HG03439 (cell line): ENCODE measurements at regions not wholly inside any gene's neighbourhood (a gene's known extent, or its start where the extent isn't known, plus 50 kb on each side); places are given as distances from the start of the nearest gene placed in this dataset.
"Not testable (repeated sequence)": the region's sequence is repeated elsewhere in the genome, so short reads cannot be mapped to it uniquely, and the experiment has no call there.

ENCODE experiments used
- ATAC-seq: cut with Tn5 transposase; IDR thresholded peaks from one replicate; pipeline ENCODE4 v1.9.1; 2021; ENCODE audit warnings: mild to moderate bottlenecking, moderate library complexity; ENCODE audit not compliant: unreplicated experiment

DNA sequence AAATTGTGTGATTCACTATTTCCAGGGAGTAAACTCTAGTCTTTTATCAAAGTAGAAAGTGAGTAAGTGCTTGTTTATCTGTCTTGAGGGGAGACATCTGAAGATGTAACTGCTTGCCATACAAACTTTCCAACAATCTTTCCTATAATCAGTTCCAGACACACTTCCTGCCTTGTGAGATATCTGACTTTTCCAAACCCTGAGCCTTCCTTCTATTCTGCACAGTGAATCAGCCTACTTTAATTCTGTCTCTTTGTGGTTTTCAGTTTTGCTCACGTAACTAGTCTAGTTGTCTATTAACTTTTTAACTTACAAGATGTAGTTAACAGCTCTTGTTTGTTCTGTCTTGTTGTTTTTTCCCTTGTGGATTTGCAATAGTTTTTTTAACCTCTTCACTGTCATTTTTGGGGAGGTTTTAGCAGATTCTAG, 947.8 kb downstream of the C4orf33 start:
- peak; percentile 76 for ATAC-seq

DNA sequence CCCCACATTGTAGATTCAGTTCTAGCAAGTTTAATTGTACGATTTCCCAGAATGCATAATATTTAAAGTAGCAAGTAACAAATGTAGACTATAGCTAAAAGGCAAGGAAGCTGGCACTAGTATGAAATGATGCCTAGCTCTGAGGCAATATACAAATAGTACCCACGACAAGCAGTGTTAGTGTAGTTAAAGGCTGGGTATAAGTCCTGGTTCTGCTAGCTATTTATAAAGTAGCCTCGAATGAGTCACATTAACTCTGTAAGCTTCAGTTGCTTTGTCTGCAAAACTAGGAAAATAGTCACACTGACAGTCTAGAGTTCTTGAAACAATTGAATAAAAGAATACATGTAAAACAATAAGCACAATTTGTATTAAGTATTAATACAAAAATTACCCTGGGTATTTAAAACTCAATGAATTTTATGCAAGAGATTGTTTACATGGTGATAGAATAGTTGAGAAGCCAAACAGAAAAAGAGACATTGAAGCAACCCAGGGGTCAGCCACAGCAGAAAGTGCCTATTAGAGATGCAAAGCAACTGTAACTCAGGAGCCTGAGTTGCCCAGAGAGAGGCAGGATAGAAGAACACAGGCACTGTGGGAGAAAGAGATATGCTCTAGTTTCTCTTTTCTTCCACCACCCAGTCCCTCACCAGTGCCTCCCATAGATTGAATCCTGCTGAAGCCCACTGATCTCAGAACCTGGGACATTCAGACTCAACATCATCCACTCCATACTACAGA, 949.0 kb downstream of the C4orf33 start:
- ATAC-seq: no peak

DNA sequence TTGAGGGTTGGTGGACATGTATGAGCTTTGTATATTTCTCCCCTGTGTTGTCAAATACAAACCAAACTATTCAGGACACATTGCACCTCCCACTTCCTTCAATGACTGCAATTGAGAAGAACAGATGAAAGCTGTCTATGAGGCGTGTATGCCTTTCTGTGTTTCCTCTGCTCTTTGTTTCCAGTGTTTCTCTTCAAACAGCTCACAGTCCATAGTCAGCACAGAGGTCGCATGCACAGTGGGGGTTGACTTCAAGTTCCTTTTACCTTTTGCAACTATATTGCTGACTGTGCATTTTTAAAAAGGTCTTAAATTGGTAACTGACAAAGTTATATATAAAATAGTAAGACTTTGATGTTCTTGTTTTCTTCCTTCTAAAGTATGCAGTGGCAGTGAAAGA, 957.8 kb downstream of the C4orf33 start:
- no peak for ATAC-seq

DNA sequence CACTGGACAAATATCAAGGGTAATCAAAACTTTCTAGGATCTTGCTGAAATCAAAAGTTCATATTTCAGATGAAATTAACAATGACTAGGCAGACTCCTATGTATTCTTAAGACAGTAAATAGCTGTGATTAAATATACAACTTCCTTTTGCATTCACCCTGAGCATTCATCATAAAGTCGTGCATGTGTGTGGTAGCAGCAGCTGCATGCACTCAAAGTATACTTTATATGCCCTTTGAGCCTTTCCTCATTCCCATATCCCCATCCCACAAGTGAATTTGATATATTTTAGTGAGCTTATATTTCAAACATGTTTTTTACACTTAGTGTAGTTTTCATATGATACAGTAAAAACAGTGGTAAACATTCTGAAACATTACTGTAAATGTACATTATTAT, 959.0 kb downstream of the C4orf33 start:
- ATAC-seq: no peak

DNA sequence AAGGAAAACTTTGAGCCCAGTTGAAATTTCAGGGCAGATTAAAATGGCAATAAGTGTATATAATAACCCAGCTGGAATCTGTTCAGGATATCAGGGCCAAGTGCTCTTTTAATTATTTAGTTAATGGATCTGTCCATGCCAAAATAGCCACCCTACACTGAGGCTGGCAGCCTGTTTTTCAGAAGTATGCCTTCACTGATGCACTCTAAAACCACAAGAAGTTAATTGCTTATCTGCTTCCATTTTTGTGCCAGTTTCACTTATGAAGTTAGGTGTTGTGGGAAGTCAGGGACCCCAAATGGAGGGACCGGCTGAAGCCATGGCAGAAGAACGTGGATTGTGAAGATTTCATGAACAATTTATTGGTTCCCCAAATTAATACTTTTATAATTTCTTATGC, 960.3 kb downstream of the C4orf33 start:
- ATAC-seq: no peak

DNA sequence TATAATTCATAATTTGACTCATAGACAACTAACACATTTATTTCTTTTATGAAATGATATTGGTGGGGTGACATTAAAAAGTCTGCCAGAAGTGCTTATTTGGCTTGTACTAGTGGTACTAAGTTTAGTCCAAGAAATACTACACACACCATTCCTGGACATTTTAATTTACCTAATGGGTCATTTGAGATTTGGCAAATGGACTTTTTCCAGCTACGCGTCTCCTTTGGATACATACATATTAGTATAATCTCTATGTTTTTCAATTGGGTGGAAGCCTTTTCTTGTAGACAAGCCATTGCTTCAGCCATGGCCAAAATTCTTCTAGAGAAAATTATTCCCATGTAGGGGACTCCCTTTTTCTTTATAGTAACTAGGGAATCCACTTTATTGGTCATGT, 968.5 kb downstream of the C4orf33 start:
- no peak for ATAC-seq

DNA sequence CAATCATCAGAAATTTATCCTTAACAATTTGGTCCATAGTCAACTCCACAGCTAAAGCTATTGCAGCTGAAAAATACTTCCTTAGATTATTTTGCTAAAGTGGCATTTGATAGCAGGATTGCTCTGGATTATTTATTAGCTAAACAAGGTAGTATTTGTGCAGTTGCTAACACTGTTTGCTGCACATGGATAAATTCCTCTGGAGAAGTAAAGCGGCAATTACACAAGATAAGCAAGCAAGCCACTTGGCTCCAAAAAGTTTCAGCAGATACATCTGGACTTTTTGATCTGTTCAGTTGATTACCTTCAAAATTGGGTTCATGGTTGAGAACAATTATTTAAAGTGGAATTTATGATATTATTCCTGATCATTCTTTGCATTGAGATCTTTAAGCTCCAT, 971.5 kb downstream of the C4orf33 start:
- no peak for ATAC-seq

DNA sequence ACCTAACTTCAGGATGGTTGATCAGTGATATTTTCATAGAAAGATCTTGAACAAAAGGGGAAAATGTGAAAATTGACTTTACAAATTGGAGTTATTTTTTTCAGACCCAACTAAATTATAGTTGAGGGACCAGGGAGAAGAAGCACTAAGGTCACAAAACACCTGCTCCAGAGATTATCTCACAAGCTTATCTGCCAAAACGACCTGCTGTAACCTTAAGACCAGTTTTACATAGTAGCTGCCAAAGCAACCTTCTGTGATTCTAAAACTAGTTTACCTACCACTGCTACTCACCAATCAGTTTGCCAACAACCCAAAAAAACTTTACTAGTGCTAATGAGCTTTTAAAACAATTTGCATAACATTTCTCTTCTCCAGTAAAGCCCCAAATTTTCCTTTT, 972.1 kb downstream of the C4orf33 start:
- ATAC-seq: no peak

DNA sequence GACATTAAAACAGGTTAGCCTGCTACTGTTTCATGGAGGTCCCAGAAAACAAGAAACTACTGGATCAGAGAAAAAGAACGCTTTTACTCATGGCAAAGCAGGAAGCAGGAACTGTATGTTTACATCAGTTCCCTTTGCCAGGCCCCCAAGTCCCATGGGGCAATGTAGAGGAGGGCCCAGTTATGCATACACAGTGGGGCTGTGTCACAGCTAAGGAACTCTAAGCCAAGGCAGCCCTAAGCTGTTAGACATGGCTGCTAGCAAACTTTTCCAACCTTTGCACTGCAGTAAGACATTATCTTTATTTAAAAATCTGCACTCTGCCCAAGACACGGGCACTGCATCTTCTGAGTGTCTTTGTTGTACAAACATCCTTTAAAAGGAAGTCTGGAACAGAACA, 975.8 kb downstream of the C4orf33 start:
- no peak for ATAC-seq

DNA sequence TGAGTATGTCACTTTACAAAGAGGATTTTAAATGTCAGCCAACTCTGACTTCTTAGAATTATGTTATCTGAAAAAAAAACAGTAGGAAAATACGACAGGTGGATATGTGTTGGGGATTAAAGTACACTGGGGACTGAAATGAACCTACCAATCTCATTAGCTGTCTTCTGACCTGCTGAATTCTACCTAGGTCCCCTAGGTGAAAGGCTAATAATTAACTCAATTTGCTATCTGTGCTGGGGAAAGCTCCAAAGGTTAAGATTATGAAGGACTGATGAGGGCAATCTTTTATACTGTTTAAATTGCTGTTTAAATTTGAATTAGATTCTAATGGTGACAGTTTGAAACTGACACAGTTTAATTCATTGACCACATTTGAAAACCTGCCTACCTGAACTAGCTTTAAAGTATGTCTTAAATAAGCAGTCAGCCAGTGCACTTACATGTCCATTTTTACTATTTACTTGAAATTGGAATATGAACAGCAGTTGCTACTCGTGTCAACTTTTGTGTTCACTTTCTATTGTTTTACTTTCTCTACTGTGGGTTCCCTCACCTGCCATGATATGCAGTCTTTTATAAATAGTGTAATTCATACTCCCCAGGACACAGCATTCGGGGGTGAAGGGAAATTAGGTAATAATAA, 977.3 kb downstream of the C4orf33 start:
- ATAC-seq: no peak

DNA sequence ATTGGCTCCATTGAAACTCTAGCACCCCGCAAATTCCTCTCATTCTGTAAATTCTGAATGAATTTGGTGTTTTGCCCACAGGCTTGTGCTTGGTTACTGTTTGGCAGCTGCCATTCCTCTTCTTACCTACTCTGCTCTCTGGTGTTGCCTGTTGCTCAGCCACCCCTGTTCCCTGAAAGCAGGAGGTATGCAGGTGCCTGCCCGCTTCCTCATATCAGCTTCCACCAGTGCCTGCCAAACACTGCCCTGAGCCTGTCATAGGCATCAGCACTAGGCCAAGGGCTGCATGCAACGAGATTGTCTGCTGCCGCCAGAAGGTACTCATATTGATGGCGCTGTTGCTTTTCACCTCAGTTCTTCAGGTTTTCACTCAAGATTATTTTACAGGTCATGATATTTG, 978.1 kb downstream of the C4orf33 start:
- no peak for ATAC-seq

DNA sequence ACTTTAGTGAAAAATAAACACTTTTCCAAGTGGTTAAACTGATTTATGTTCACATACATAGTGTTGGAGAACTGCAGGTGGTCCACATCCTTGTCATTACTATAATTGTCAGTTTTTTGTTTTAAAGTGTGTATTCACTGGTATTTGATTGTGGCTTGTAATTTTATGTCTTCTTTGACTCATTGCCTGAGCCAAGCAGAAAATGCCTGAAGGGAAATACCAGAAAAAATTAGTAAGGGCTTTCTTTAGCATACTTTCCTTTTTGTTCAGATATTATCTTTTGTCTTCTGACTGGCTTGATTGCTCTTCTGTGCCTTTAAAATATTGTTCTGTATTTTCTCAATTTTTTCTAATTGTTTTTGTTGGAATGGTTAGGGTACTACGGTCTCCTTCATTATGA, 981.3 kb downstream of the C4orf33 start:
- ATAC-seq: no peak

DNA sequence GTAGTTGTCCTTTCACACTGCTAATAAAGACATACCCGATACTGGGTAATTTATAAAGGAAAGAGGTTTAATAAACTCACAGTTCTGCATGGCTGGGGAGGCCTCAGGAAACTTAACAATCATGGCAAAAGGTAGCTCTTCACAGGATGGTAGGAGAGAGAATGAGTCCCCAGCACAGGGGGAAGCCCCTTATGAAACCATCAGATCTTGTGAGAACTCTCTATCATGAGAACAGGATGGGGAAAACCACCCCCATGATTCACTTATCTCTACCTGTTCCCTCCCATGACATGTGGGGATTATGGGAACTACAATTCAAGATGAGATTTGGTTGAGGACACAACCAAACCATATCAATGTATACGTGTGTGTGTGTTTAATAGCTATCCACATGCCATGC, 983.1 kb downstream of the C4orf33 start:
- not testable (repeated sequence) for ATAC-seq

DNA sequence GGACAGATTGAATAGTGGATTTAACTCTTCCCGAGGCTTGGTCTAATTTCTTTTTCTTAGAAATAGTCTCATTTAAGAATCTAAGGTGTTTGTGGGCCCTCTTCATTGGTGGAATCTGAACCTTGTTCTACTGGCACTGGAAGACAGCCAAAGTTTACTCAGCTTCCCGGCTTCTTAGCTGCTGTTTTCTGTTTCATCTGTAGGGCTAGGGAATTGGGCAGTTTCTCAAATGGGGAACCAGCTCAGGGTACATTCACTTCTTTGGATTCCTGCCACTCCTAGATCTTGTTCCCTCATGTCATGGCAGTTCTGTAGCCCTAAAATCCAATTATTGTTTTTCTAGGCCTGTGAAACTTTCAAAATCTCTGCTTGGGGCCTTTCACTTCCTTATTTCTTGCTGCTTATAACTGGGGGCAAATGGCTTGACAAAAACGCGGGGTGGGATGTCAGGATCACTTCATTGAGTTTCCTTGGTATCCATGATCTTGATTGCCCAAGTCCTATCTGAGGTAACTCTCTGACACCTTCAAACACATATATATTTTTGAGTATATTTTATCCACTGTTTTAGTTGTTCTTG, 985.0 kb downstream of the C4orf33 start:
- ATAC-seq: no peak

DNA sequence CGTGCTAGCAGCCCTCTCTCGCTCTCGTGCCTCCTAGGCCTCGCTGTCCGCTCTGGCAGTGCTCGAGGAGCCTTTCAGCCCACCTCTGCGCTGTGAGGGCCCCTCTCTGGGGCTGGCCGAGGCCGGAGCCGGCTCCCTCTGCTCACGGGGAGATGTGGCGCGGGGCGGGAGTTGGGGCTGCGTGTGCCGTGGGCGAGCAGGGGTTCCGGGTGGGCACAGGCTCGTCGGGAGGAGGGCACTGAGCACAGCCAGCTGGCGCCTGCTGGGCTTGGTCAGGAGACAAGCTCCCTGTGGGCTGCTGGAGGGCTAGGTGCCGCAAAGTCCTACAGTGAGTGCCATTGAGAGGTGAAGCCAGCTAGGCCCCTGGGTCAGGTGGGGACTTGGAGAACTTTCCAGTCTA, 994.5 kb downstream of the C4orf33 start:
- ATAC-seq: no peak

DNA sequence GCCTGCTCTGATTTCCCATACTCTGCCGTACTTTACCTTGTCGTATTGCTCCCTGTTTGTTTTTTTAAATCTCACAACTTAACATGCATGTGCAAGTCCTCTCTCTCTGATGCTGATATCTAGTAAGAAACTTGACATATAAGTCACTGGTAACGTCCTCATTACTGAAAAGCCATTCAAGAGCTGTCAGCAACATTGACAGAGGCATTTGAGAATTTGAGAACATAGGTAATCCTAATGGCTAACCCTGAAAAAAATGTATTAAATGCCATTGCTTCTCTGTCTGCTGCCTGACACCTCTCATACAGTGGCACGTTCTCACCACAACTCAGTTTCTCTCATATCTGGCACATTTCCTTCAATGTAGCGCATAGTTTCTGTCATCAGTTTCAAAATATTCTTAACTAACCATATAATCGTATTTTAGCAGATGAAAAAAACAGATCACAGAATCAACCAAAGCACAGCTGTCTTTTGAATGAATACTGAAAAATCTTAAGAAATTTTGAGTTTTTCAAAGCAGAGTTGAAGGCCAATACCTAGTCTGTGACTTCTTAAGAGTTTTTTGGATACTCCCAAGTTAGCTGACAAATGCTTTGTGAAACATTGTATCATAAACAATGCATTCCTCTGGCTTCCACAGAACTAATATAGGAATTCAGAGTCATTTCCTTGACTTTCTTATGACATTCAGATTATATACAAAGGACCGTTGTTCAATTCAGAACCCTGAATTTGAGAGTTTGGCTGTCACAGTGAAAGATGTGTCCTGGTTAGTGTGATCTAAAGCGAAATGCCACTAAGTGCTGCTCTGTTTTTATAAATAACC, 996.4 kb downstream of the C4orf33 start:
- ATAC-seq: no peak

DNA sequence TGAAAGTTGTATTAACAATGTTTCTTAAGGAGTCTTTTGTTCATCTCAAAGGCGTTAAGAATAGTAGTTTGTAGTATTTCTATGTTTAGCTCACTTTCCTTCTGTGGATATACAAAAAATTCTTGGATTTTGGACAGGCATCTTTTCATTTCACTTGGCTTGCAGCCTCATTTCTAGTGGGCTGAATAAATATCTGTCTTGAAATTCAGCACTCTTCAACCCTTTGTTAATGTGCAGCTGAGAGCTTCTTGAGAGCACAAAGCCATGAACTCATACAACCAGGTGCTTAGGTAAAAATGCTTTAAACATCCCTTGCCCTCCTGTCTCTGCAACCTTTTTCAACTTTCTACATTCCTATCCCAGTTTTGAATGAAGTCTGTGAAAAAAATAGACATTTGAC, 1003.2 kb downstream of the C4orf33 start:
- no peak for ATAC-seq

DNA sequence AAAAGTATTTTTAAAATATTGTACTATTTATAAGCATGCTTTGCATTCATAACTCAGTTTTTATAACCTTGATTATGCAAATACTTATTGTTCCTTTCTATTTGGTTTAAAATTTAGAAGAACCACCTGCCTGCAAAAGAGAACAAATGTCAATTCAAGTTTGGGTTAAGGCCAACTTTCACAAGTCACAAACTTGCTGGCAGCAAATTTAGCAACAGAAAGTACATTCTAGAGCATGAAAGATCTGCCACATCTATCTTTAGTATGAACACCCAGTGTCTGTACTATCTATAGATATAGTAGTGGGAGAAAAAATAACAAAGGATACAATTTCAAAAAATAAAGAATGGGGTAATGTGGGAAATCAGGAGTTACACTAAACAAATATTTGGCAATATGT, 1014.2 kb downstream of the C4orf33 start:
- ATAC-seq: no peak

DNA sequence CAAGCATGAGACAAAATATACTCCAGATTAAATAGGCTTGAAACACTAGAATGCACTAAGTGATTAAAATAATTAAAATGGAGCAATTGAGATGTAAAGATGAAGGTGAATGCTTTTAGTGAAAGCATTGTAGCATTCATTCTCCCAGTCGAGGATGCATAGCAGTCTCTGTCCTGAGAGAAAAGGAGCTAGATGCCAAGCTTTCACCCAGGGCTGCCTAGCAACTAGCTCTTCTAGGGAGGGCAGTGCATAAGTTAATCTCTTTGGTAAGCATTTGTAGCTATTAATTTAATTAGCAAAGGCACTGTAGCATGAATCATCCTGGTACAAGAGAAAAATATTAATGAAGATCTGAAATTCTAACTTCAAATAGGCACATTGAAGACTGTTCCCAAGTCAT, 1014.8 kb downstream of the C4orf33 start:
- ATAC-seq: no peak

DNA sequence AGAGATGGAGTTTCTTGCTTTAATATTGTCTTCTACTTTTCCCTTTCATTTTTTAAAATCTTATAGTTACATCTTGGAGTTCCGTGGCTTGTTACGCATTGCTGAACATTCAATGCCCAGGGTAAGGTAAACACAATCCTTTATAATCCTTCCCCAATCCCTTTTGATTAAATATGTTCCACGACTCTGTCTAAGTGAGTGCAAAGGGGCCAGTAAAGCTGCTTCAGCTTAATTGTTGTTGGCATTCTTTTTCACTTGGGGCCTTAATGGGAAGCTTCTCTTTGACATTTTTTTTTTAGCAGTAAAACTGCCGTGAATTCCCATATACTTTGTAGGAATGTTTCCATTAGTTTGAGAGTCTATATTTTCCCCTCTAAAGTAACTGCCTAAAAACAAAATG, 1028.1 kb downstream of the C4orf33 start:
- no peak for ATAC-seq

DNA sequence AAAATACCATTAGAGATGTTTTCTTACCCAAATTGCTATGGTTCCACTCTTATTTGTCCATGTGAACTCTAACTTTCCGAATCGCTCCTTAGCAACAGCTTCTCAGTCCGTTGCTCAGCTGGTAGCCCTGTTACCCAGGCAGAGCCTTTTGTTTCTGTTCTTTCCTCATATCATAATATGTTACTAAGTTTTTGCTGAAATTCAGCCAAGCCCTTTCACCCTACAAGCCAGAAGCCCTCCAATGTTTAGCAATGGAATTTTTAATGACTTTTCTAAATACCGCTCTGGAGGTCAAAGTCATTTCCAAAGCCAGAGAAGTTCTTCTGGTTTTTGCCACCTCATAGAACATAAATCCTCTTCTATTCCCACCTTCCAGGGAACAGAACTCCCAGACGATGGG, 1029.5 kb downstream of the C4orf33 start:
- ATAC-seq: no peak

DNA sequence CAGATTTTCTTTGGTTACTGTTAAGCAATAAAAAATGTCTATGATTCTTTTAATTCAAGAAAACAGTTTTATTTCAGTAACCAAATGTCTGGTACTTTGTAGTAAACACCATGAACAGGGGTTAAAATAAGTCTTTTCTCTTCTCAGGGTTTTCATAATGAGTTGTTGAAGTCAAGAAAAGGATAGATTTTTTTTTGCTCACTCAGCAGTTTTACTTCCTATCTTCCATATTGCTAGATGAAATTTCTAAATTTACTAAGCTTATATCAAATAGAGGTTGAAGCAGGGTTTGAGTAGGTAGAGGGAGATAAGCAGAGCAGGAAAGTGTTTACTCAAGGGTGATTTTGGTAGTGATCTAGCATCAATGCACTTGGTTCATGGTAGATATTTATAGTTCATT, 1031.3 kb downstream of the C4orf33 start:
- no peak for ATAC-seq
